ENCODE measurements at regions not wholly inside any gene's neighbourhood (a gene's known extent, or its start where the extent isn't known, plus 50 kb on each side); places are given as distances from the start of the nearest gene placed in this dataset.

- TF ChIP-seq, protein P1, sequence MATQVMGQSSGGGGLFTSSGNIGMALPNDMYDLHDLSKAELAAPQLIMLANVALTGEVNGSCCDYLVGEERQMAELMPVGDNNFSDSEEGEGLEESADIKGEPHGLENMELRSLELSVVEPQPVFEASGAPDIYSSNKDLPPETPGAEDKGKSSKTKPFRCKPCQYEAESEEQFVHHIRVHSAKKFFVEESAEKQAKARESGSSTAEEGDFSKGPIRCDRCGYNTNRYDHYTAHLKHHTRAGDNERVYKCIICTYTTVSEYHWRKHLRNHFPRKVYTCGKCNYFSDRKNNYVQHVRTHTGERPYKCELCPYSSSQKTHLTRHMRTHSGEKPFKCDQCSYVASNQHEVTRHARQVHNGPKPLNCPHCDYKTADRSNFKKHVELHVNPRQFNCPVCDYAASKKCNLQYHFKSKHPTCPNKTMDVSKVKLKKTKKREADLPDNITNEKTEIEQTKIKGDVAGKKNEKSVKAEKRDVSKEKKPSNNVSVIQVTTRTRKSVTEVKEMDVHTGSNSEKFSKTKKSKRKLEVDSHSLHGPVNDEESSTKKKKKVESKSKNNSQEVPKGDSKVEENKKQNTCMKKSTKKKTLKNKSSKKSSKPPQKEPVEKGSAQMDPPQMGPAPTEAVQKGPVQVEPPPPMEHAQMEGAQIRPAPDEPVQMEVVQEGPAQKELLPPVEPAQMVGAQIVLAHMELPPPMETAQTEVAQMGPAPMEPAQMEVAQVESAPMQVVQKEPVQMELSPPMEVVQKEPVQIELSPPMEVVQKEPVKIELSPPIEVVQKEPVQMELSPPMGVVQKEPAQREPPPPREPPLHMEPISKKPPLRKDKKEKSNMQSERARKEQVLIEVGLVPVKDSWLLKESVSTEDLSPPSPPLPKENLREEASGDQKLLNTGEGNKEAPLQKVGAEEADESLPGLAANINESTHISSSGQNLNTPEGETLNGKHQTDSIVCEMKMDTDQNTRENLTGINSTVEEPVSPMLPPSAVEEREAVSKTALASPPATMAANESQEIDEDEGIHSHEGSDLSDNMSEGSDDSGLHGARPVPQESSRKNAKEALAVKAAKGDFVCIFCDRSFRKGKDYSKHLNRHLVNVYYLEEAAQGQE (IDR thresholded peaks at IDR 0.05), result no peak
- TF ChIP-seq, protein P2, sequence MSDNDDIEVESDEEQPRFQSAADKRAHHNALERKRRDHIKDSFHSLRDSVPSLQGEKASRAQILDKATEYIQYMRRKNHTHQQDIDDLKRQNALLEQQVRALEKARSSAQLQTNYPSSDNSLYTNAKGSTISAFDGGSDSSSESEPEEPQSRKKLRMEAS (IDR thresholded peaks at IDR 0.05), result no peak
- TF ChIP-seq TAF1 (conservative IDR thresholded peaks at IDR 0.05), result no peak
- TF ChIP-seq CTCF (IDR thresholded peaks at IDR 0.05; ENCODE audit: low read depth, low read length, missing input control), result no peak
- no peak for TF ChIP-seq RAD21 (IDR thresholded peaks at IDR 0.05)
- no peak for TF ChIP-seq SP1 (IDR thresholded peaks at IDR 0.05)
- no peak for TF ChIP-seq FOXA1 (IDR thresholded peaks at IDR 0.05)
- TF ChIP-seq ATF3 (IDR thresholded peaks at IDR 0.05), result no peak
- TF ChIP-seq JUND (IDR thresholded peaks at IDR 0.05), result no peak
- no peak for TF ChIP-seq RXRA (IDR thresholded peaks at IDR 0.05)
Measured at GRCh38 chr6:49070411-49070810, 392.6 kb downstream of the MMUT start.

Measured in liver (tissue), 3 donors.